ENCODE measurements at regions not wholly inside any gene's neighbourhood (a gene's known extent, or its start where the extent isn't known, plus 50 kb on each side); places are given as distances from the start of the nearest gene placed in this dataset.

DNA sequence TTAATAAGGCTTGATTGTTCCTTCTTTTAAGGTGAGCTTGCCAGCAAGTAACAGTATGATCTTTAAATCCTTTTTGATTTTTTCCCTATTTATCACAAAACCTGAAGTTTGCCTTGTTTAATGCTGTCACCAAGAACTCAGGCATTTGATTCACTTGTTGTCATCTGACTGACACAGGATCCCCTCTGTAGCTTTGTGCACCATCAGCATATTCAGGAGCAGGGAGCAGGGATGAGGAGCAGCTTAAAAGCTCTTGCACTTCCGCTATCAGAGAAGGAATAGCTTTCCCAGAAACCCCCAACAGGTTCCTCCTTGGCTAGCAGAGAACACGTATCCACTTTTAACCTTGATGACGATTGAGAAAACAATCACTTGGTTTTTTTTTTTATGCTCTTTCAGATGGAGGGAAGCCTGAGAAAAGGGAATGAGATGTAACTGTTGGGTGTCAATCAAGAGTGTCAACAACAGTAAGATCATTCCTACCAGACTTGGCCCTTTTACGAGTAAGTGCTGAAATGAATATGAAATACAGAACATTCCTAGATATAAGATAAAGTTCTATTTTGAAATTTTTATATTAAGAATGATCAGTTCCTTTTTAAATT lies 433.1 kb upstream of the CDH18 start:
- no peak for FAIRE-seq
- no peak for DNase-seq (ENCODE audit: extremely low spot score, insufficient read length, low read depth)
